Neural cell (in vitro differentiated cells): ENCODE measurements at regions not wholly inside any gene's neighbourhood (a gene's known extent, or its start where the extent isn't known, plus 50 kb on each side); places are given as distances from the start of the nearest gene placed in this dataset.

Experiments
- H2AFZ ChIP-seq: fragments of 200-600, 300-800 bp; sonication (generic), shearing (Covaris generic); 2 replicates; pipeline ENCODE4 v1.6.0; 2014; ENCODE audit warnings: low read depth, mild to moderate bottlenecking, antibody characterized with exemption, low read length, moderate library complexity
- H3F3A ChIP-seq: fragments of 200-600 bp; shearing (Covaris generic); 2 replicates; pipeline ENCODE4 v1.6.1; 2016; ENCODE audit warnings: mild to moderate bottlenecking, moderate library complexity, mixed read lengths, antibody characterized with exemption, low read length; ENCODE audit not compliant: insufficient read depth, poor library complexity, severe bottlenecking
- H3K27ac ChIP-seq: fragments of 200-600, 300-800 bp; sonication (generic), shearing (Covaris generic); 2 replicates; pipeline ENCODE4 v1.5.1; 2014; ENCODE audit warnings: mild to moderate bottlenecking, low read length, moderate library complexity
- H3K27me3 ChIP-seq: fragments of 300-800, 200-600 bp; sonication (generic), shearing (Covaris generic); 2 replicates; pipeline ENCODE4 v1.6.0; 2014; ENCODE audit warnings: mild to moderate bottlenecking, low read depth, low read length, moderate library complexity; ENCODE audit not compliant: insufficient read depth
- H3K36me3 ChIP-seq: fragments of 300-800, 200-600 bp; sonication (generic), shearing (Covaris generic); 2 replicates; pipeline ENCODE4 v1.5.1; 2014; ENCODE audit warnings: mild to moderate bottlenecking, antibody characterized with exemption, low read length, moderate library complexity; ENCODE audit not compliant: insufficient read depth
- H3K4me2 ChIP-seq: fragments of 300-800, 200-600 bp; sonication (generic), shearing (Covaris generic); 2 replicates; pipeline ENCODE4 v1.6.0; 2014; ENCODE audit warnings: mild to moderate bottlenecking, low read length
- H3K4me3 ChIP-seq: fragments of 300-800, 200-600 bp; sonication (generic), shearing (Covaris generic); 2 replicates; pipeline ENCODE4 v1.5.1; 2014; ENCODE audit warnings: mild to moderate bottlenecking, low read length, moderate library complexity
- H3K79me2 ChIP-seq: fragments of 200-600 bp; shearing (Covaris generic); replicated peaks from 2 replicates; pipeline ENCODE4 v1.6.0; 2014; ENCODE audit warnings: mild to moderate bottlenecking, low read length, moderate library complexity; ENCODE audit not compliant: insufficient read depth
- H3K9ac ChIP-seq: fragments of 300-800, 200-600 bp; sonication (generic), shearing (Covaris generic); 2 replicates; pipeline ENCODE4 v1.6.1; 2016; ENCODE audit warnings: mild to moderate bottlenecking, low read length, mixed read lengths
- H3K9me2 ChIP-seq: fragments of 200-600 bp; shearing (Covaris generic); 2 replicates; pipeline ENCODE4 v1.6.1; 2016; ENCODE audit warnings: mild to moderate bottlenecking, low read length, mixed read lengths; ENCODE audit not compliant: insufficient read depth
- H3K9me3 ChIP-seq: fragments of 200-600, 300-800 bp; sonication (generic), shearing (Covaris generic); 2 replicates; pipeline ENCODE4 v1.6.1; 2016; ENCODE audit warnings: mild to moderate bottlenecking, mixed run types, low read length, moderate library complexity, mixed read lengths
- H4K20me1 ChIP-seq: fragments of 200-600 bp; shearing (Covaris generic); 2 replicates; pipeline ENCODE4 v1.6.1; 2016; ENCODE audit warnings: mild to moderate bottlenecking, mixed run types; ENCODE audit not compliant: insufficient read depth
- EP300 ChIP-seq: fragments of 450-650 bp; conservative IDR thresholded peaks from 2 replicates; pipeline ENCODE4 v1.6.1; 2014; ENCODE audit warnings: antibody characterized with exemption, mild to moderate bottlenecking, moderate library complexity; ENCODE audit not compliant: poor library complexity, severe bottlenecking
- EZH2 ChIP-seq: fragments of 200-600, 300-800 bp; shearing (Covaris generic), sonication (generic); IDR thresholded peaks from 2 replicates; pipeline ENCODE4 v1.6.1; 2014; ENCODE audit warnings: antibody characterized with exemption, low read length, borderline replicate concordance, mild to moderate bottlenecking; ENCODE audit not compliant: insufficient read depth, poor library complexity, severe bottlenecking
- MXI1 ChIP-seq: fragments of 450-650 bp; conservative IDR thresholded peaks from 2 replicates; pipeline ENCODE4 v1.6.1; 2014; ENCODE audit warnings: antibody characterized with exemption, mild to moderate bottlenecking; ENCODE audit not compliant: poor library complexity, severe bottlenecking
- POLR2AphosphoS5 ChIP-seq: IDR thresholded peaks from 2 replicates; pipeline ENCODE4 v1.6.1; 2012
- RAD21 ChIP-seq: fragments of 450-650 bp; conservative IDR thresholded peaks from 2 replicates; pipeline ENCODE4 v1.6.1; 2014; ENCODE audit warnings: antibody characterized with exemption, mild to moderate bottlenecking, moderate library complexity
- SMC3 ChIP-seq: fragments of 450-650 bp; conservative IDR thresholded peaks from 2 replicates; pipeline ENCODE4 v1.6.1; 2014; ENCODE audit warnings: antibody characterized with exemption, mild to moderate bottlenecking, moderate library complexity; ENCODE audit not compliant: poor library complexity
- TAF1 ChIP-seq: IDR thresholded peaks from 2 replicates; pipeline ENCODE4 v1.6.1; 2012; ENCODE audit warnings: low read depth
- TF ChIP-seq, protein P1 (sequence below): IDR thresholded peaks from 2 replicates; pipeline ENCODE4 v1.6.1; 2012; ENCODE audit warnings: borderline replicate concordance
- TF ChIP-seq, protein P2 (sequence below): fragments of 450-650 bp; IDR thresholded peaks from 2 replicates; pipeline ENCODE4 v1.5.1; 2014; ENCODE audit warnings: antibody characterized with exemption, mild to moderate bottlenecking, moderate library complexity; ENCODE audit not compliant: poor library complexity, severe bottlenecking

DNA sequence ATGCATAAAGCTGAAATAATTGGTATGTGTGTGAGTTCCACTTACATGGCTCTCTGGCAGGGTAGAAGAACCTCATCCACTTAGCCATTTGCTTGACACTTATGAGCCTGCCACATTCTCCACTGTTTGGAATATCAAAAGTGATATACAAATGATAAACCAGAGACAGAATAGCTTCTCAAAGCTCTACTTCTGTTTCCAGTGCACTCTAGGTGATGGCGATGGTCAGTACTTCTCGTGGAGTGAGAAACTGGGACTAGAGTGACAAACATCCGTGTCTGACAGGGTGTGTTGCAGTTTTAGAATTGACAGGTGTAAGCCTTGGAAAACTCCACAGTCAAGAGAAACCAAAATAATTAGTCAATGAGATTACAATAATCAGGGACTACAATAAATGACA is 935.8 kb upstream of the TYRP1 start:
- Histone ChIP-seq H3K79me2 (no peaks in the 10 kb centered on the region), H3F3A (no peaks in the 10 kb centered on the region), H3K36me3 (no peaks in the 10 kb centered on the region), H3K4me2 (no peak overlapping the region), H3K27ac (no peak overlapping the region), H3K27me3 (no peaks in the 10 kb centered on the region), H2AFZ (no peak overlapping the region), H3K9me2 (no peaks in the 10 kb centered on the region), H3K9ac (no peak overlapping the region), H3K4me3 (no peak overlapping the region), H4K20me1 (no peaks in the 10 kb centered on the region), H3K9me3 (no peaks in the 10 kb centered on the region)
- TF ChIP-seq MXI1 (no peak), SMC3 (no peak), EP300 (no peak), EZH2 (no peak), TAF1 (no peak)
- TF ChIP-seq, protein P1, sequence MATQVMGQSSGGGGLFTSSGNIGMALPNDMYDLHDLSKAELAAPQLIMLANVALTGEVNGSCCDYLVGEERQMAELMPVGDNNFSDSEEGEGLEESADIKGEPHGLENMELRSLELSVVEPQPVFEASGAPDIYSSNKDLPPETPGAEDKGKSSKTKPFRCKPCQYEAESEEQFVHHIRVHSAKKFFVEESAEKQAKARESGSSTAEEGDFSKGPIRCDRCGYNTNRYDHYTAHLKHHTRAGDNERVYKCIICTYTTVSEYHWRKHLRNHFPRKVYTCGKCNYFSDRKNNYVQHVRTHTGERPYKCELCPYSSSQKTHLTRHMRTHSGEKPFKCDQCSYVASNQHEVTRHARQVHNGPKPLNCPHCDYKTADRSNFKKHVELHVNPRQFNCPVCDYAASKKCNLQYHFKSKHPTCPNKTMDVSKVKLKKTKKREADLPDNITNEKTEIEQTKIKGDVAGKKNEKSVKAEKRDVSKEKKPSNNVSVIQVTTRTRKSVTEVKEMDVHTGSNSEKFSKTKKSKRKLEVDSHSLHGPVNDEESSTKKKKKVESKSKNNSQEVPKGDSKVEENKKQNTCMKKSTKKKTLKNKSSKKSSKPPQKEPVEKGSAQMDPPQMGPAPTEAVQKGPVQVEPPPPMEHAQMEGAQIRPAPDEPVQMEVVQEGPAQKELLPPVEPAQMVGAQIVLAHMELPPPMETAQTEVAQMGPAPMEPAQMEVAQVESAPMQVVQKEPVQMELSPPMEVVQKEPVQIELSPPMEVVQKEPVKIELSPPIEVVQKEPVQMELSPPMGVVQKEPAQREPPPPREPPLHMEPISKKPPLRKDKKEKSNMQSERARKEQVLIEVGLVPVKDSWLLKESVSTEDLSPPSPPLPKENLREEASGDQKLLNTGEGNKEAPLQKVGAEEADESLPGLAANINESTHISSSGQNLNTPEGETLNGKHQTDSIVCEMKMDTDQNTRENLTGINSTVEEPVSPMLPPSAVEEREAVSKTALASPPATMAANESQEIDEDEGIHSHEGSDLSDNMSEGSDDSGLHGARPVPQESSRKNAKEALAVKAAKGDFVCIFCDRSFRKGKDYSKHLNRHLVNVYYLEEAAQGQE: no peak

DNA sequence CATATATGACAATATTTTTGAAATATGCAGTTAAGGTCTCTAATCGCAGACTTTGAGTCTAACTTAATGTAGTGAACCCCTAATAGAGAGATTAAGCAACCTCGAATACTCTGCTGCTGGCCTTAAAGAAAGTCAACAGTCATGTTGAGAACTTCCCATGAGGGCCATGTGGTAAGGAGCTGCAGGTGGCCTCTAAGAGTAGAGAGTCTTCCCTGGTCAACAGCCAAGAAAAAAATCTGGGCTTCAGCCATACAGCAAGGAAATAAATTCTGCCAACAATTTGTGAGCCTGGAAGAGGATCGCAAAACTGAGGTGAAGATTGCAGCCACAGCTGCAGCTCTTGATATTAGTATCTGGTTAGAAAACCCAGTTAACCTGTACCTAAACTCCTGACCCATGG is 935.2 kb upstream of the TYRP1 start:
- Histone ChIP-seq H3K9me2 (no peaks in the 10 kb centered on the region), H3K27ac (no peak overlapping the region), H3K79me2 (no peaks in the 10 kb centered on the region), H4K20me1 (no peaks in the 10 kb centered on the region), H3K9me3 (no peaks in the 10 kb centered on the region), H3K9ac (no peak overlapping the region), H3F3A (no peaks in the 10 kb centered on the region), H3K36me3 (no peaks in the 10 kb centered on the region), H3K27me3 (no peaks in the 10 kb centered on the region), H2AFZ (no peak overlapping the region), H3K4me3 (no peak overlapping the region), H3K4me2 (no peak overlapping the region)
- no peak for TF ChIP-seq SMC3
- no peak for TF ChIP-seq RAD21
- TF ChIP-seq POLR2AphosphoS5: no peak
- no peak for TF ChIP-seq EP300
- TF ChIP-seq, protein P2, sequence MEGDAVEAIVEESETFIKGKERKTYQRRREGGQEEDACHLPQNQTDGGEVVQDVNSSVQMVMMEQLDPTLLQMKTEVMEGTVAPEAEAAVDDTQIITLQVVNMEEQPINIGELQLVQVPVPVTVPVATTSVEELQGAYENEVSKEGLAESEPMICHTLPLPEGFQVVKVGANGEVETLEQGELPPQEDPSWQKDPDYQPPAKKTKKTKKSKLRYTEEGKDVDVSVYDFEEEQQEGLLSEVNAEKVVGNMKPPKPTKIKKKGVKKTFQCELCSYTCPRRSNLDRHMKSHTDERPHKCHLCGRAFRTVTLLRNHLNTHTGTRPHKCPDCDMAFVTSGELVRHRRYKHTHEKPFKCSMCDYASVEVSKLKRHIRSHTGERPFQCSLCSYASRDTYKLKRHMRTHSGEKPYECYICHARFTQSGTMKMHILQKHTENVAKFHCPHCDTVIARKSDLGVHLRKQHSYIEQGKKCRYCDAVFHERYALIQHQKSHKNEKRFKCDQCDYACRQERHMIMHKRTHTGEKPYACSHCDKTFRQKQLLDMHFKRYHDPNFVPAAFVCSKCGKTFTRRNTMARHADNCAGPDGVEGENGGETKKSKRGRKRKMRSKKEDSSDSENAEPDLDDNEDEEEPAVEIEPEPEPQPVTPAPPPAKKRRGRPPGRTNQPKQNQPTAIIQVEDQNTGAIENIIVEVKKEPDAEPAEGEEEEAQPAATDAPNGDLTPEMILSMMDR: no peak
- TF ChIP-seq MXI1: no peak
- TF ChIP-seq, protein P1: no peak
- TF ChIP-seq EZH2: no peak
- no peak for TF ChIP-seq TAF1
